Liver (tissue), 8 donors: ENCODE measurements at regions not wholly inside any gene's neighbourhood (a gene's known extent, or its start where the extent isn't known, plus 50 kb on each side); places are given as distances from the start of the nearest gene placed in this dataset.

Experiments
- DNase-seq: peaks from one replicate; pipeline ENCODE4 v3.0.0-alpha.2; 2017; ENCODE audit warnings: low spot score
- H3K27ac ChIP-seq, 2 donors: one replicate each; pipeline ENCODE4 v1.7.0; 2013; ENCODE audit warnings: inconsistent platforms in 2 of 2, low read length in 2 of 2, control low read depth in 1 of 2, low read depth in 1 of 2, mild to moderate bottlenecking in 1 of 2
- H3K27me3 ChIP-seq, 4 donors: one replicate each; pipeline versions ENCODE4 v1.6.1 to v1.7.0; 2013; ENCODE audit warnings: low read length in 3 of 4, inconsistent platforms in 1 of 4, mild to moderate bottlenecking in 1 of 4, moderate library complexity in 1 of 4; ENCODE audit not compliant: control insufficient read depth in 4 of 4, insufficient read depth in 4 of 4
- H3K36me3 ChIP-seq, 4 donors: one replicate each; pipeline versions ENCODE4 v1.6.1 to v1.7.0; 2013; ENCODE audit warnings: low read length in 3 of 4, mild to moderate bottlenecking in 3 of 4, low read depth in 1 of 4, moderate library complexity in 1 of 4; ENCODE audit not compliant: control insufficient read depth in 4 of 4, insufficient read depth in 3 of 4
- H3K4me1 ChIP-seq, 4 donors: one replicate each; pipeline versions ENCODE4 v1.6.1 to v1.7.0; 2013; ENCODE audit warnings: low read length in 3 of 4, mild to moderate bottlenecking in 3 of 4, moderate library complexity in 1 of 4; ENCODE audit not compliant: control insufficient read depth in 4 of 4, insufficient read depth in 4 of 4
- H3K4me3 ChIP-seq, 3 donors: one replicate each; pipeline versions ENCODE4 v1.6.1 to v1.7.0; 2013; ENCODE audit warnings: low read length in 3 of 3, control low read depth in 1 of 3, low read depth in 1 of 3, mild to moderate bottlenecking in 1 of 3
- H3K9ac ChIP-seq, 2 donors: one replicate each; pipeline ENCODE4 v1.7.0; 2013; ENCODE audit warnings: low read length in 2 of 2, mild to moderate bottlenecking in 2 of 2, moderate library complexity in 2 of 2, control low read depth in 1 of 2, low read depth in 1 of 2
- H3K9me3 ChIP-seq, 4 donors: one replicate each; pipeline versions ENCODE4 v1.6.1 to v1.7.0; 2013; ENCODE audit warnings: low read length in 3 of 4; ENCODE audit not compliant: control insufficient read depth in 4 of 4
- ATF3 ChIP-seq: IDR thresholded peaks from 2 replicates; pipeline ENCODE4 v1.6.1; 2016; ENCODE audit warnings: antibody characterized with exemption
- CTCF ChIP-seq: fragments of 150-350 bp; IDR thresholded peaks from 2 replicates; pipeline ENCODE4 v1.5.1; 2017; ENCODE audit warnings: improper control_type of control experiment, low read depth, low read length; ENCODE audit not compliant: missing input control
- FOXA1 ChIP-seq: IDR thresholded peaks from 2 replicates; pipeline ENCODE4 v1.6.1; 2016; ENCODE audit warnings: antibody characterized with exemption
- FOXA2 ChIP-seq: IDR thresholded peaks from 2 replicates; pipeline ENCODE4 v1.6.1; 2016; ENCODE audit warnings: antibody characterized with exemption
- GABPA ChIP-seq, 2 donors: IDR thresholded peaks in 1 of 2; conservative IDR thresholded peaks in 1 of 2; 2 replicates each; pipeline ENCODE4 v1.6.1; 2016; ENCODE audit warnings: antibody characterized with exemption in 2 of 2, mild to moderate bottlenecking in 1 of 2, moderate library complexity in 1 of 2
- HNF4A ChIP-seq, 2 donors: conservative IDR thresholded peaks; 2 replicates each; pipeline ENCODE4 v1.6.1; 2016; ENCODE audit warnings: antibody characterized with exemption in 2 of 2, mild to moderate bottlenecking in 2 of 2
- HNF4G ChIP-seq: IDR thresholded peaks from 2 replicates; pipeline ENCODE4 v1.6.1; 2016; ENCODE audit warnings: antibody characterized with exemption
- JUND ChIP-seq, 2 donors: IDR thresholded peaks; 2 replicates each; pipeline ENCODE4 v1.6.1; 2016; ENCODE audit warnings: antibody characterized with exemption in 2 of 2
- MAX ChIP-seq: IDR thresholded peaks from 2 replicates; pipeline ENCODE4 v1.6.1; 2016; ENCODE audit warnings: antibody characterized with exemption
- NR2F2 ChIP-seq: IDR thresholded peaks from 2 replicates; pipeline ENCODE4 v1.6.1; 2016; ENCODE audit warnings: antibody characterized with exemption
- RAD21 ChIP-seq, 2 donors: IDR thresholded peaks; 2 replicates each; pipeline ENCODE4 v1.6.1; 2016; ENCODE audit warnings: antibody characterized with exemption in 2 of 2, mild to moderate bottlenecking in 2 of 2
- RXRA ChIP-seq, 2 donors: IDR thresholded peaks; 2 replicates each; pipeline ENCODE4 v1.6.1; 2017 to 2018; ENCODE audit warnings: antibody characterized with exemption in 2 of 2, mild to moderate bottlenecking in 1 of 2
- SP1 ChIP-seq: IDR thresholded peaks from 2 replicates; pipeline ENCODE4 v1.6.1; 2018; ENCODE audit warnings: antibody characterized with exemption, mild to moderate bottlenecking
- TAF1 ChIP-seq: conservative IDR thresholded peaks from 2 replicates; pipeline ENCODE4 v1.6.1; 2016; ENCODE audit warnings: antibody characterized with exemption, mild to moderate bottlenecking
- YY1 ChIP-seq: IDR thresholded peaks from 2 replicates; pipeline ENCODE4 v1.6.1; 2016; ENCODE audit warnings: antibody characterized with exemption, mild to moderate bottlenecking
- WGBS: extraction: QIAGEN DNeasy Blood & Tissue Kit; methylation state at CpG from one replicate; pipeline ENCODE4 v1.1.7; 2013; 5-methylcytosine and 5-hydroxymethylcytosine counted together
- TF ChIP-seq, protein P1 (sequence below): IDR thresholded peaks from 2 replicates; pipeline ENCODE4 v1.6.1; 2016; ENCODE audit warnings: antibody characterized with exemption
- donor health status: healthy.
- donor health status: healthy.
- donor health status: healthy.
- donor health status: healthy.
- donor health status: healthy.

GRCh38 chr12:102766961-102767360 lies 150.1 kb downstream of the PAH start:
- H3K27ac ChIP-seq = no peak overlapping the region
- no peak overlapping the region for H3K9ac ChIP-seq
- peaks cover 0 to 2% (median 0%) of the 10 kb centered on the region in 4 donors for H3K27me3 ChIP-seq
- H3K4me1 ChIP-seq = no peaks in the 10 kb centered on the region
- no peak for TF ChIP-seq RAD21 (IDR thresholded peaks at IDR 0.05)
- no peak for TF ChIP-seq HNF4G
- no peak for TF ChIP-seq NR2F2
- no peak for TF ChIP-seq FOXA1
- no peak for TF ChIP-seq CTCF
- TF ChIP-seq ATF3 = no peak
- no peak for TF ChIP-seq MAX
- TF ChIP-seq YY1 = no peak
- TF ChIP-seq, protein P1, sequence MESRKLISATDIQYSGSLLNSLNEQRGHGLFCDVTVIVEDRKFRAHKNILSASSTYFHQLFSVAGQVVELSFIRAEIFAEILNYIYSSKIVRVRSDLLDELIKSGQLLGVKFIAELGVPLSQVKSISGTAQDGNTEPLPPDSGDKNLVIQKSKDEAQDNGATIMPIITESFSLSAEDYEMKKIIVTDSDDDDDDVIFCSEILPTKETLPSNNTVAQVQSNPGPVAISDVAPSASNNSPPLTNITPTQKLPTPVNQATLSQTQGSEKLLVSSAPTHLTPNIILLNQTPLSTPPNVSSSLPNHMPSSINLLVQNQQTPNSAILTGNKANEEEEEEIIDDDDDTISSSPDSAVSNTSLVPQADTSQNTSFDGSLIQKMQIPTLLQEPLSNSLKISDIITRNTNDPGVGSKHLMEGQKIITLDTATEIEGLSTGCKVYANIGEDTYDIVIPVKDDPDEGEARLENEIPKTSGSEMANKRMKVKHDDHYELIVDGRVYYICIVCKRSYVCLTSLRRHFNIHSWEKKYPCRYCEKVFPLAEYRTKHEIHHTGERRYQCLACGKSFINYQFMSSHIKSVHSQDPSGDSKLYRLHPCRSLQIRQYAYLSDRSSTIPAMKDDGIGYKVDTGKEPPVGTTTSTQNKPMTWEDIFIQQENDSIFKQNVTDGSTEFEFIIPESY = no peak
- TF ChIP-seq FOXA2 = no peak
- no peak overlapping the region for H3K4me3 ChIP-seq
- no peaks in the 10 kb centered on the region for H3K36me3 ChIP-seq
- no peak for DNase-seq
- no peaks in the 10 kb centered on the region for H3K9me3 ChIP-seq
- WGBS = 91% methylated on average over 3 of the region's 3 CpGs

DNA sequence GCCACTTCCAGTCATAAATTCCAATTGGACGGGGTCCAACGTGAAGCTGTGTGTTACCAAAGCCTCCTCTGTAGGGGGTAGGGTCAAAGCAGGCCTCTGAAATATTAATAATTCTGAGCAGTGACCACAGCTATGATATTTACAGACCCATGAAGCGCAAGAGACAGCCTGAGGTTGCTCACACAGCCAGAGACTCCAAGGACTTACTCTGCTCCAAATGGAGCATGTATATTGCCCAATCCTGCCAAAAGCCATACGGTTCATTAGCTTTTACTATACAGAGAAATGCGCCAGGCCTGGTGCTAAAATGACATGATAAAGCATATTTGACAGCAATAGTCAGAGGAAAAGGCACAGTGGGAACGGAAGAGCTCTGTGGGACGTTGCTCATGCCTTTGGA lies 151.3 kb downstream of the PAH start:
- Histone ChIP-seq H3K27ac (no peak overlapping the region), H3K4me3 (no peak overlapping the region), H3K4me1 (no peaks in the 10 kb centered on the region), H3K27me3 (peaks cover 0 to 2% (median 0%) of the 10 kb centered on the region in 4 donors), H3K9ac (no peak overlapping the region), H3K36me3 (no peaks in the 10 kb centered on the region), H3K9me3 (no peaks in the 10 kb centered on the region)
- DNase-seq = no peak
- WGBS = 88% methylated on average over 7 of the region's 7 CpGs
- TF ChIP-seq JUND (IDR thresholded peaks at IDR 0.05) = no peak
- TF ChIP-seq HNF4G = no peak
- no peak for TF ChIP-seq FOXA2
- no peak for TF ChIP-seq SP1
- TF ChIP-seq GABPA (IDR thresholded peaks at IDR 0.05 in 1 of 2, conservative IDR thresholded peaks at IDR 0.05 in 1 of 2) = no peak
- TF ChIP-seq HNF4A (conservative IDR thresholded peaks at IDR 0.05) = no peak
- no peak for TF ChIP-seq NR2F2
- no peak for TF ChIP-seq TAF1
- no peak for TF ChIP-seq MAX

DNA sequence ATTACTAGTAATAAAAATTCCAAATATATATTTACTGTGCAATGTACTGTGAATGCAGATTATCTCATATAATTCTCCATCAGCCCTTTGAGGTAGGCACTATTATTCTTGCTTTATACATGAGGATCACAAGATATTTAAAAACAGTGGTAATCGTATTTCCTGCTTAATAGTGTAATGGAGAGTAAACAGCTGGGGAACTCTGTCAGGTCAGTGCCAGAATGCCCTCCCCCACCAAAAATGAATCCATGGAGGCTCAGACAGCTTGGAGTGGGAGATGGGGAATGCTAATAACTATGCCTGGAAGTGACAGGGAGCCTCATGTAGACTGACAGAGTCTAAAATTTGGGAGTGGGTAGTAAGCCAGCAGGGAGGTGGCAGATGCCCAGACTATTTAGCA lies 153.6 kb downstream of the PAH start:
- no peak overlapping the region for H3K9ac ChIP-seq
- 71% methylated on average over 1 of the region's 1 CpG for WGBS

More for the DNA sequence above, 153.6 kb downstream of the PAH start:
- H3K4me1 ChIP-seq = no peaks in the 10 kb centered on the region
- TF ChIP-seq HNF4A (conservative IDR thresholded peaks at IDR 0.05) (no peak), RXRA (IDR thresholded peaks at IDR 0.05) (no peak), MAX (no peak)
- peaks cover 0 to 2% (median 0%) of the 10 kb centered on the region in 4 donors for H3K27me3 ChIP-seq
- no peak overlapping the region for H3K4me3 ChIP-seq
- DNase-seq = no peak
- no peaks in the 10 kb centered on the region for H3K36me3 ChIP-seq
- no peaks in the 10 kb centered on the region for H3K9me3 ChIP-seq
- H3K27ac ChIP-seq = no peak overlapping the region
